ENCODE measurements at regions not wholly inside any gene's neighbourhood (a gene's known extent, or its start where the extent isn't known, plus 50 kb on each side); places are given as distances from the start of the nearest gene placed in this dataset.

GRCh38 chr3:153250446-153250845 is 88.4 kb downstream of the RAP2B start:
- no peaks in the 10 kb centered on the region for H4K20me1 ChIP-seq (ENCODE audit: low read depth)
- H3K27ac Mint-ChIP-seq: no peak overlapping the region
- no peaks in the 10 kb centered on the region for H3K9me3 ChIP-seq (ENCODE audit: low read depth)
- H3K4me1 Mint-ChIP-seq: no peaks in the 10 kb centered on the region
- DNase-seq (ENCODE audit: low spot score): no peak
- TF ChIP-seq EZH2 (IDR thresholded peaks at IDR 0.05) (no peak), EZH2phosphoT487 (IDR thresholded peaks at IDR 0.05) (no peak), CTCF (IDR thresholded peaks at IDR 0.05) (no peak)
- H3K4me2 ChIP-seq: no peak overlapping the region
- H3K36me3 Mint-ChIP-seq: no peaks in the 10 kb centered on the region
- H3K9ac ChIP-seq: no peak overlapping the region
- no peak overlapping the region for H3K27ac ChIP-seq
- H3K36me3 ChIP-seq: no peaks in the 10 kb centered on the region
- no peaks in the 10 kb centered on the region for H3K27me3 ChIP-seq
- no peak overlapping the region for H3K4me3 Mint-ChIP-seq
- H2AFZ ChIP-seq (replicated peaks): no peak overlapping the region
- H3K79me2 ChIP-seq (ENCODE audit: low read depth): no peaks in the 10 kb centered on the region
- no peaks in the 10 kb centered on the region for H3K27me3 Mint-ChIP-seq (ENCODE audit: insufficient read depth, low read depth)
- no peaks in the 10 kb centered on the region for H3K4me1 ChIP-seq
- H3K4me3 ChIP-seq: no peak overlapping the region
- no peaks in the 10 kb centered on the region for H3F3A ChIP-seq (ENCODE audit: low read depth)
- H3K9me3 Mint-ChIP-seq: no peaks in the 10 kb centered on the region

- Histone ChIP-seq H3F3A (ENCODE audit: low read depth) (no peaks in the 10 kb centered on the region), H3K4me2 (no peak overlapping the region), H4K20me1 (ENCODE audit: low read depth) (no peaks in the 10 kb centered on the region), H3K4me3 (no peak overlapping the region), H3K27me3 (no peaks in the 10 kb centered on the region), H3K79me2 (ENCODE audit: low read depth) (no peaks in the 10 kb centered on the region), H3K9ac (no peak overlapping the region), H3K36me3 (no peaks in the 10 kb centered on the region), H3K9me3 (ENCODE audit: low read depth) (no peaks in the 10 kb centered on the region), H3K27ac (no peak overlapping the region), H2AFZ (replicated peaks) (no peak overlapping the region), H3K4me1 (no peaks in the 10 kb centered on the region)
- H3K4me1 Mint-ChIP-seq: no peaks in the 10 kb centered on the region
- no peaks in the 10 kb centered on the region for H3K36me3 Mint-ChIP-seq
- H3K4me3 Mint-ChIP-seq: no peak overlapping the region
- no peaks in the 10 kb centered on the region for H3K27me3 Mint-ChIP-seq (ENCODE audit: insufficient read depth, low read depth)
- no peak for TF ChIP-seq EZH2 (IDR thresholded peaks at IDR 0.05)
- no peak for TF ChIP-seq CTCF (IDR thresholded peaks at IDR 0.05)
- TF ChIP-seq EZH2phosphoT487 (IDR thresholded peaks at IDR 0.05): no peak
- no peaks in the 10 kb centered on the region for H3K9me3 Mint-ChIP-seq
- H3K27ac Mint-ChIP-seq: no peak overlapping the region
- DNase-seq (ENCODE audit: low spot score): no peak
Observed at GRCh38 chr3:153252963-153253362, 90.9 kb downstream of the RAP2B start.

- Histone ChIP-seq H3K4me1 (no peaks in the 10 kb centered on the region), H3K9ac (no peak overlapping the region), H3K27me3 (no peaks in the 10 kb centered on the region), H4K20me1 (ENCODE audit: low read depth) (no peaks in the 10 kb centered on the region), H3K27ac (no peak overlapping the region), H3K36me3 (no peaks in the 10 kb centered on the region), H3K9me3 (ENCODE audit: low read depth) (no peaks in the 10 kb centered on the region), H3F3A (ENCODE audit: low read depth) (no peaks in the 10 kb centered on the region), H3K4me2 (no peak overlapping the region), H3K4me3 (no peak overlapping the region), H3K79me2 (ENCODE audit: low read depth) (no peaks in the 10 kb centered on the region), H2AFZ (replicated peaks) (no peak overlapping the region)
- H3K36me3 Mint-ChIP-seq: no peaks in the 10 kb centered on the region
- H3K4me1 Mint-ChIP-seq: no peaks in the 10 kb centered on the region
- TF ChIP-seq EZH2 (IDR thresholded peaks at IDR 0.05) (no peak), CTCF (IDR thresholded peaks at IDR 0.05) (no peak), EZH2phosphoT487 (IDR thresholded peaks at IDR 0.05) (no peak)
- no peak for DNase-seq (ENCODE audit: low spot score)
- no peaks in the 10 kb centered on the region for H3K27me3 Mint-ChIP-seq (ENCODE audit: insufficient read depth, low read depth)
- H3K4me3 Mint-ChIP-seq: no peak overlapping the region
- no peaks in the 10 kb centered on the region for H3K9me3 Mint-ChIP-seq
- no peak overlapping the region for H3K27ac Mint-ChIP-seq
Observed at GRCh38 chr3:153254361-153254760, 92.3 kb downstream of the RAP2B start.
